OCI-LY7 (cell line): ENCODE measurements at regions not wholly inside any gene's neighbourhood (a gene's known extent, or its start where the extent isn't known, plus 50 kb on each side); places are given as distances from the start of the nearest gene placed in this dataset.

Experiments
- CTCF ChIP-seq: fragments of 200-600 bp; sonication (generic); conservative IDR thresholded peaks from 2 replicates; pipeline ENCODE4 v1.5.1; 2014; ENCODE audit warnings: mild to moderate bottlenecking, antibody characterized with exemption, low read length, moderate library complexity, mixed read lengths
- EZH2phosphoT487 ChIP-seq: fragments of 200-600 bp; sonication (generic); IDR thresholded peaks from 2 replicates; pipeline ENCODE4 v1.6.1; 2018; ENCODE audit warnings: low read depth, borderline replicate concordance, mild to moderate bottlenecking, mixed run types, antibody characterized with exemption, low read length, moderate library complexity, mixed read lengths

GRCh38 chr4:106671716-106672115 is 303.1 kb upstream of the GIMD1 start:
- TF ChIP-seq CTCF (no peak), EZH2phosphoT487 (no peak)
